ENCODE measurements at regions not wholly inside any gene's neighbourhood (a gene's known extent, or its start where the extent isn't known, plus 50 kb on each side); places are given as distances from the start of the nearest gene placed in this dataset.

- H3K27ac ChIP-seq = no peak overlapping the region
- no peak for TF ChIP-seq CTCF (IDR thresholded peaks at IDR 0.05)
- WGBS, 2 donors = 58 to 59% methylated on average over 4 of the region's 4 CpGs
- DNase-seq (no peak), ATAC-seq (no peak)
- no peaks in the 10 kb centered on the region for H3K9me3 ChIP-seq
- H3K4me3 ChIP-seq = no peak overlapping the region
- H3K36me3 ChIP-seq (replicated peaks in 1 of 2; ENCODE audit: insufficient read depth in 1 of 2, low read depth in 2 of 2) = no peaks in the 10 kb centered on the region
- intact Hi-C loops (cut with DNase I) = no loop called here
- no peaks in the 10 kb centered on the region for H3K4me1 ChIP-seq
- no peaks in the 10 kb centered on the region for H3K27me3 ChIP-seq
These were observed 339.7 kb upstream of the NR2F2 start for GRCh38 chr15:95990833-95991232.

- no peak for DNase-seq
- ATAC-seq = no peak
- intact Hi-C loops (cut with DNase I) = no loop called here
- Histone ChIP-seq H3K4me3 (no peak overlapping the region), H3K27me3 (no peaks in the 10 kb centered on the region), H3K27ac (no peak overlapping the region), H3K4me1 (no peaks in the 10 kb centered on the region), H3K9me3 (no peaks in the 10 kb centered on the region), H3K36me3 (replicated peaks in 1 of 2; ENCODE audit: insufficient read depth in 1 of 2, low read depth in 2 of 2) (no peaks in the 10 kb centered on the region)
- TF ChIP-seq POLR2A (IDR thresholded peaks at IDR 0.05) (no peak), CTCF (IDR thresholded peaks at IDR 0.05) (no peak)
- WGBS, 2 donors = 63 to 79% methylated on average over 4 of the region's 4 CpGs
These were observed 336.1 kb upstream of the NR2F2 start for GRCh38 chr15:95994418-95994817.

GRCh38 chr15:95995375-95996168 is 334.9 kb upstream of the NR2F2 start:
- Histone ChIP-seq H3K27me3 (no peaks in the 10 kb centered on the region), H3K4me1 (no peaks in the 10 kb centered on the region), H3K36me3 (replicated peaks in 1 of 2; ENCODE audit: insufficient read depth in 1 of 2, low read depth in 2 of 2) (no peaks in the 10 kb centered on the region), H3K9me3 (no peaks in the 10 kb centered on the region), H3K4me3 (no peak overlapping the region), H3K27ac (no peak overlapping the region)
- no peak for DNase-seq
- no peak for ATAC-seq
- intact Hi-C loops (cut with DNase I) = no loop called here
- TF ChIP-seq CTCF (IDR thresholded peaks at IDR 0.05) (no peak), POLR2A (IDR thresholded peaks at IDR 0.05) (no peak)
- WGBS, 2 donors = 78 to 79% methylated on average over 5 of the region's 5 CpGs

- WGBS, 2 donors = 62 to 76% methylated on average over 4 of the region's 4 CpGs
- Histone ChIP-seq H3K4me3 (no peak overlapping the region), H3K4me1 (no peaks in the 10 kb centered on the region), H3K27me3 (no peaks in the 10 kb centered on the region), H3K27ac (no peak overlapping the region), H3K36me3 (replicated peaks in 1 of 2; ENCODE audit: insufficient read depth in 1 of 2, low read depth in 2 of 2) (no peaks in the 10 kb centered on the region), H3K9me3 (no peaks in the 10 kb centered on the region)
- no peak for DNase-seq
- no peak for ATAC-seq
- TF ChIP-seq CTCF (IDR thresholded peaks at IDR 0.05) (no peak), POLR2A (IDR thresholded peaks at IDR 0.05) (no peak)
- intact Hi-C loops (cut with DNase I) = no loop called here
These were observed 334.0 kb upstream of the NR2F2 start for GRCh38 chr15:95996494-95996893.

GRCh38 chr15:95998935-95999334 is 331.6 kb upstream of the NR2F2 start:
- no peak overlapping the region for H3K27ac ChIP-seq
- DNase-seq (no peak), ATAC-seq (no peak)
- WGBS, 2 donors = 86 to 92% methylated on average over 4 of the region's 4 CpGs
- no peaks in the 10 kb centered on the region for H3K4me1 ChIP-seq
- intact Hi-C loops (cut with DNase I) = no loop called here
- H3K27me3 ChIP-seq = no peaks in the 10 kb centered on the region
- no peaks in the 10 kb centered on the region for H3K9me3 ChIP-seq
- no peaks in the 10 kb centered on the region for H3K36me3 ChIP-seq (replicated peaks in 1 of 2; ENCODE audit: insufficient read depth in 1 of 2, low read depth in 2 of 2)
- TF ChIP-seq CTCF (IDR thresholded peaks at IDR 0.05) (no peak), POLR2A (IDR thresholded peaks at IDR 0.05) (no peak)
- H3K4me3 ChIP-seq = no peak overlapping the region

Data from body of pancreas (tissue), 4 donors.